ENCODE measurements at regions not wholly inside any gene's neighbourhood (a gene's known extent, or its start where the extent isn't known, plus 50 kb on each side); places are given as distances from the start of the nearest gene placed in this dataset.
"Not testable (repeated sequence)": the region's sequence is repeated elsewhere in the genome, so short reads cannot be mapped to it uniquely, and the experiment has no call there.

GRCh38 chr6:60782698-60783464, 1503.1 kb downstream of the KHDRBS2 start:
- not testable (repeated sequence) for DNase-seq

- DNase-seq = not testable (repeated sequence)
Observed at GRCh38 chr6:60779591-60779990, 1506.4 kb downstream of the KHDRBS2 start.

- DNase-seq = peak; percentile 13
Observed at GRCh38 chr6:60767791-60768499, 1518.1 kb downstream of the KHDRBS2 start.

DNA sequence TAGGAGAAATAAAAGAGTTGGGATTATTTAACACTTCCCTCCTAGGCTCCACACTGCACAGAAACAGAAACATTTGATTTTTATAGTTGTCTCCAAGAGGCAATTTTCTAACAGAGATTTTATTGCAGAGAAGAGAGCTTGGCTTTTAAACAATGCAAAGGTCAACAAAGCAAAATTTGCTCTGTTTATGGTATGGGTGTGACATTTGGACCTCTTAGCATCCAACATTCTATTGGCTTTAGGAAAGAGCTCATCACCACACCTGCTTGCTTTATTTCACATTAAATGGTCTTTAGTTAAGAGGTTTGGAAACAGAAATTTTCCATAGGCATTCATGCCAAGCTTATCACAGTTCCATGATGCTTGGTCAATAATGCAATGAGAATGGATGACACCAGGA, 1520.7 kb downstream of the KHDRBS2 start:
- DNase-seq = not testable (repeated sequence)

- not testable (repeated sequence) for DNase-seq
Observed at GRCh38 chr6:60763464-60764080, 1522.5 kb downstream of the KHDRBS2 start.

- DNase-seq = not testable (repeated sequence)
Observed at GRCh38 chr6:60760928-60761327, 1525.1 kb downstream of the KHDRBS2 start.

DNA sequence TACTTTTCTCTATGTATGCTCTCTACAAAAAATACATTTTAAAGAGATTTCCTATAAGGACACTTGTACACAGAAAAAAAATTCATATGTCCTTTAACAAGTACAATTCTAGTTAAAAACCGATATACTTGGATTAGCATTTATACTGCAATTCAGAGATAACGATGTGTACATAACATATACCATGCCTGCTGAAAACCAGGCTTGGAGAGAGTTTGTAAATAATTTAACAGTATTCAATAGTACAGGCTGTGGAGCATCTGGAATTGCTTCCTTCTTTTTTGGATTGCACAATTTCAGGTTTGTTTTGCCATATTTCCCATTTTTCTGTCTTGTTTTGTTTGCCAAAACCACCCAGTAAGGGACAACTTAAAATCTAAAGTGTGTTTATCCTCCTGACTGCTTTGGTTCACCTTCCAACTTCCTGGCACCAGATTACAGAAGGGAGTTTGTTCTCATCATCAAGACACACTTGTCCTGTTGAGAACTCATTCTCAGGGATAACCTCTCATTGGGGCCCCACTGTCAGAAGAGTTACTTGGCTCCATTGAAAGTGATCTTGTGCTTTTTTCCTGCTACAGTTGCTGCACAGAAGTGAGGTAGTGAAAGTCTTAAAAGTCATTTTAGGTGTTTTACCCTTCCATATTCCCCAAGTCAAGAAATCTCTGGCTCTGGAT, 1526.7 kb downstream of the KHDRBS2 start:
- DNase-seq = not testable (repeated sequence)

DNA sequence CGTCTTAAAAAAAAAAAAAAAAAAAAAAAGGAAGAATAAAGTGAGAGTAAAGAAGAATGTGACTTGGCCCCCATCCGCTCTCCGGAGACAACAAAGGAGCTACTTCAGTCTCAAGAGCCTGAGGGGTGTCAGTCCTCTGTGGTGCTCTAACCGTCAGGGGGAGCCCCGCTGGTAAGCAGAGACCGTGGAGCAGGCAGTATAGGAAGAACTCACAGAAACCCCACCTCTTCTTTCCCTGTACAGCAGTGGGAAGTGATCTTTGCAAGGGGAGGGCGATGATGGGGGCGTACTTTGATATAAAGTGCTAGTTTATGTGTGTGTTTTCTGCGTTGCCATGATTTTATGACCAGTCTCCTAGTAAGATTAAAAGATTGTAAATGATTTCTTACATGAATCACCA, 1527.3 kb downstream of the KHDRBS2 start:
- DNase-seq = peak; percentile 11

- peak; percentile 29 for DNase-seq
Observed at GRCh38 chr6:60754879-60755278, 1531.1 kb downstream of the KHDRBS2 start.

- not testable (repeated sequence) for DNase-seq
Observed at GRCh38 chr6:60750353-60751081, 1535.5 kb downstream of the KHDRBS2 start.

DNA sequence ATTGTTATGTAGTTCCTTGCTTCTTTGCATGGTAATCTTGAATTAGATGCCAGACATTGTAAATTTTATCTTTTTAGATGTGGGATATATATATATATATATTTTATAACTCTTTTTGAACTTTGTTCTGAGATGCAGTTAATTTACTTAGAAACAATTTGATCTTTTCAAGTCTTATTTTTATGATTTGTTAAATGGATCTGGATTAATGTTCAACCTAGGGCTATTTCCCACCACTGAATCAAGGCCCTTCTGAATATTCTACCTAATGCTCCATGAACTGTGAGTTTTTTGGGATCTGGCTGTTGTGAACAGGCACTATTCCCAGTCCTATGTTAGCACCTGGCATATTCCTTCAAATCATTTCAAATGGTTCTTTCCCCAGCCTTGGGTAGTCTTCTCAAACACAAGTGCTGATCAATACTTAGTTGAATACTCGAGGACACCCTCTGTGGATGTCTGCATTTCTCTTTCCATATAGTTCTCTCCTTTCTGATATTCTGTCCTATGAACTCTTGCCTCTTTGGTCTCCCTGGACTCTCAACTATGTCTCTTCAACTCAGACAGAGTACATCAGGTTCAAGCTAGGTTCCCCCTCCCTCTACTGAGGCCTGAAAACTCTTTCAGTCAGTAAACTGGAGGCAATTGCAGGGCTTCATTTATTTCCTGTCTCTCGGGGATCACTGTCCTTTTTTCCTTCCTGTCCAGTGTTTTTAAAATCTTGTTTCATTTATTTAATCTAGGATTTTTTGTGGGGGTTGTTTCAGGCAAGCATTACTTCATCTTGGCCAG, 1538.1 kb downstream of the KHDRBS2 start:
- not testable (repeated sequence) for DNase-seq

- not testable (repeated sequence) for DNase-seq
Observed at GRCh38 chr6:60737764-60738425, 1548.1 kb downstream of the KHDRBS2 start.

DNA sequence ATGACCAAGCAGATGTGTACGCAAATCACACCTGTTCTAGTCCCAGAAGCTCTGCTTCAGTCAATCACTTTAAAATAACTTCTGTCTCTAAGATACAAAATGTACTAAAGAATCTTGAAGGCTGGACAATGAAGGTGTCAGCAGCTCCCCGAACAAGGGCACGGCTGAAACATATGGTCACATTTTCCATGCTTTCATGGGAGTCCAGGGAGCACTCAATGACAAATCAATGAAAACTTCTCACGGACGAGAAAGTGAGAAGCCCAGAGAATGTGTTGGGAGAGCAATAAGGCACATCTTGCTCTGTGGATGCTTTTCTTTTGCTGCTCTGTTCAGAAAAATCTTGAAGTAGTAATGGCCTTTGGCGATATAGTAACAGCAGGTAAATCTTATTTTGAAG, 1548.7 kb downstream of the KHDRBS2 start:
- DNase-seq = not testable (repeated sequence)

- DNase-seq = not testable (repeated sequence)
Observed at GRCh38 chr6:60723935-60724334, 1562.1 kb downstream of the KHDRBS2 start.

GRCh38 chr6:60695232-60695631, 1590.8 kb downstream of the KHDRBS2 start:
- DNase-seq = no peak

GRCh38 chr6:60687085-60687484, 1598.9 kb downstream of the KHDRBS2 start:
- DNase-seq = no peak

- no peak for DNase-seq
Observed at GRCh38 chr6:60681806-60682205, 1604.2 kb downstream of the KHDRBS2 start.

GRCh38 chr6:60679175-60679574, 1606.8 kb downstream of the KHDRBS2 start:
- DNase-seq = no peak

GRCh38 chr6:60671369-60671768, 1614.7 kb downstream of the KHDRBS2 start:
- no peak for DNase-seq

DNA sequence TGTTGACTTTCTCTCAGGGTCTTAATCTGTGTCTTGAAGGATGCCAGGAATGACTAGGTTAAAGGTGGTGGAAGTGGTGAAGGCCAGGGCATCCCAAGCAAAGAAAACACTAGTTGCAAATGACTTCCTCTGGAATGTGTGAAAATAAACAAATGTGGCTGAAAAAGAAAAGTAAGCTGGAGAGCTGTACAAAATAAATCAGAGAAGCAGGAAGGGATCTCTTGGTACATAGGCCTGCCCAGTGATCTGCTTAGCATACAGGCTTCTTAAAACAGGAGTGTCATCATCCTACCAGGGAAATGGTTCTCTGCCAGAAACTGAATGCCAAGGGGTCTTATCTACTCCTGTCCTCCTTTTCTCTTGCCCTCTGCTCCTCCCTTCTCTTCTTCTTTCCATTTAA, 1616.0 kb downstream of the KHDRBS2 start:
- no peak for DNase-seq

DNA sequence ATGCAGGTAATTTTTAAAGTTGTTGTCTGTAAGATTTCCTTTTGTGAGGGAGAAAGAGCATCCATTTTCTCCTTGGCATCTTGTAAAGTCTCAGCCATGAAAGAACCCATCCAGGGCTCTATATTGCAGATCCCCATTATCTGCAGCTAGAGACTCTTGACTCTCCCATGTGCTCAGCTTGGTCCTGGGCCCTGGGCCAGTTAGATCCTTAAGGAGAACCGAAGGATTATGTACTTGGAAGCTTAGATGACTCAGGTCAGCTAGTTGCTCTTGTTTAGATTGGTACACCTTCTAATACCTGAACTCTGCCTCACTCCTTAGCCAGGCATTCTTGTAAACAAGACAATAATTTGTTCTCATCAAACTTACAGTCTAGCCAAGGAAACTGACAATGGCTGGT, 1617.6 kb downstream of the KHDRBS2 start:
- DNase-seq = no peak
